OCI-LY1 (cell line): ENCODE measurements at regions not wholly inside any gene's neighbourhood (a gene's known extent, or its start where the extent isn't known, plus 50 kb on each side); places are given as distances from the start of the nearest gene placed in this dataset.
"Not testable (repeated sequence)": the region's sequence is repeated elsewhere in the genome, so short reads cannot be mapped to it uniquely, and the experiment has no call there.

Experiments used
- H2AFZ ChIP-seq: fragments of 200-600 bp; sonication (generic), shearing (Covaris generic); 2 replicates; pipeline ENCODE4 v1.6.0; 2014; ENCODE audit warnings: antibody characterized with exemption, mild to moderate bottlenecking, low read length
- H3F3A ChIP-seq: fragments of 200-600 bp; sonication (generic), shearing (Covaris generic); 2 replicates; pipeline ENCODE4 v1.6.0; 2014; ENCODE audit warnings: mild to moderate bottlenecking, antibody characterized with exemption, low read length, moderate library complexity; ENCODE audit not compliant: insufficient read depth
- H3K27ac ChIP-seq: fragments of 200-600 bp; sonication (generic); 2 replicates; pipeline ENCODE4 v1.5.1; 2014; ENCODE audit warnings: low read length, mixed run types, mild to moderate bottlenecking, low read depth; ENCODE audit not compliant: poor library complexity, severe bottlenecking
- H3K27me3 ChIP-seq: fragments of 200-600 bp; sonication (generic); 2 replicates; pipeline ENCODE4 v1.6.0; 2014; ENCODE audit warnings: antibody characterized with exemption, mild to moderate bottlenecking, low read length, moderate library complexity; ENCODE audit not compliant: insufficient read depth
- H3K36me3 ChIP-seq: fragments of 200-600 bp; sonication (generic); 2 replicates; pipeline ENCODE4 v1.6.1; 2014; ENCODE audit warnings: mild to moderate bottlenecking, antibody characterized with exemption, low read length, moderate library complexity, mixed read lengths; ENCODE audit not compliant: insufficient read depth
- H3K4me1 ChIP-seq: fragments of 200-600 bp; sonication (generic); 2 replicates; pipeline ENCODE4 v1.5.1; 2014; ENCODE audit warnings: mild to moderate bottlenecking, low read length, moderate library complexity; ENCODE audit not compliant: insufficient read depth, severe bottlenecking
- H3K4me2 ChIP-seq: fragments of 200-600 bp; sonication (generic), shearing (Covaris generic); 2 replicates; pipeline ENCODE4 v1.6.1; 2014; ENCODE audit warnings: low read length
- H3K4me3 ChIP-seq: fragments of 200-600 bp; sonication (generic); 2 replicates; pipeline ENCODE4 v1.5.1; 2014; ENCODE audit warnings: low read length, low read depth, mild to moderate bottlenecking, mixed read lengths; ENCODE audit not compliant: poor library complexity, severe bottlenecking
- H3K79me2 ChIP-seq: fragments of 200-600 bp; shearing (Covaris generic); 2 replicates; pipeline ENCODE4 v1.6.1; 2016; ENCODE audit warnings: mixed run types, low read length, mixed read lengths; ENCODE audit not compliant: insufficient read depth
- H3K9ac ChIP-seq: fragments of 200-600 bp; sonication (generic), shearing (Covaris generic); 2 replicates; pipeline ENCODE4 v1.6.1; 2014; ENCODE audit warnings: mild to moderate bottlenecking, low read length, mixed read lengths
- H3K9me2 ChIP-seq: fragments of 200-600 bp; sonication (generic), shearing (Covaris generic); 2 replicates; pipeline ENCODE4 v1.6.1; 2014; ENCODE audit warnings: low read depth, mild to moderate bottlenecking, low read length, mixed read lengths
- H3K9me3 ChIP-seq: fragments of 200-600 bp; shearing (Covaris generic); 2 replicates; pipeline ENCODE4 v1.6.1; 2014; ENCODE audit warnings: low read length, mixed read lengths
- H4K20me1 ChIP-seq: fragments of 200-600 bp; sonication (generic), shearing (Covaris generic); 2 replicates; pipeline ENCODE4 v1.6.0; 2016; ENCODE audit warnings: mild to moderate bottlenecking, low read length; ENCODE audit not compliant: insufficient read depth
- CTCF ChIP-seq: fragments of 200-600 bp; sonication (generic), shearing (Covaris generic); IDR thresholded peaks from 2 replicates; pipeline ENCODE4 v1.5.1; 2017; ENCODE audit warnings: mild to moderate bottlenecking, antibody characterized with exemption, low read length, moderate library complexity, mixed read lengths
- EZH2 ChIP-seq: fragments of 200-600 bp; sonication (generic), shearing (Covaris generic); IDR thresholded peaks from 2 replicates; pipeline ENCODE4 v1.8.0; 2017; ENCODE audit warnings: borderline replicate concordance, mixed run types, mild to moderate bottlenecking, antibody characterized with exemption, low read length, moderate library complexity, mixed read lengths

GRCh38 chr4:53886090-53886489 lies 178.3 kb downstream of the CHIC2 start:
- TF ChIP-seq CTCF (no peak), EZH2 (no peak)
- H2AFZ ChIP-seq, result no peak overlapping the region
- H3K9ac ChIP-seq, result no peak overlapping the region
- no peak overlapping the region for H3K27ac ChIP-seq
- no peaks in the 10 kb centered on the region for H3K4me1 ChIP-seq
- no peaks in the 10 kb centered on the region for H3K9me2 ChIP-seq
- no peaks in the 10 kb centered on the region for H4K20me1 ChIP-seq
- no peaks in the 10 kb centered on the region for H3K36me3 ChIP-seq
- H3K27me3 ChIP-seq, result no peaks in the 10 kb centered on the region; the same call in 1 of the 2 replicates
- no peaks in the 10 kb centered on the region for H3F3A ChIP-seq
- H3K79me2 ChIP-seq, result no peaks in the 10 kb centered on the region
- no peak overlapping the region for H3K4me2 ChIP-seq
- H3K9me3 ChIP-seq, result no peaks in the 10 kb centered on the region
- H3K4me3 ChIP-seq, result no peak overlapping the region

GRCh38 chr4:53885668-53886067 lies 178.7 kb downstream of the CHIC2 start:
- Histone ChIP-seq H4K20me1 (no peaks in the 10 kb centered on the region), H3K4me2 (no peak overlapping the region), H3F3A (no peaks in the 10 kb centered on the region), H3K9me3 (no peaks in the 10 kb centered on the region), H3K36me3 (no peaks in the 10 kb centered on the region), H3K27me3 (no peaks in the 10 kb centered on the region; the same call in 1 of the 2 replicates), H3K79me2 (no peaks in the 10 kb centered on the region), H2AFZ (no peak overlapping the region), H3K4me1 (no peaks in the 10 kb centered on the region), H3K9me2 (no peaks in the 10 kb centered on the region), H3K27ac (no peak overlapping the region), H3K4me3 (no peak overlapping the region), H3K9ac (no peak overlapping the region)
- TF ChIP-seq EZH2 (no peak), CTCF (no peak)

- not testable (repeated sequence) for H3K4me1 ChIP-seq, H3K9me2 ChIP-seq, H4K20me1 ChIP-seq, H3K36me3 ChIP-seq, H3K9ac ChIP-seq, H3K79me2 ChIP-seq, H3K4me2 ChIP-seq, H3K27me3 ChIP-seq, H3K27ac ChIP-seq, H3K9me3 ChIP-seq, H3K4me3 ChIP-seq, H3F3A ChIP-seq, H2AFZ ChIP-seq
These were observed 187.3 kb downstream of the CHIC2 start for GRCh38 chr4:53877096-53877495.

- no peak overlapping the region for H3K9ac ChIP-seq
- no peaks in the 10 kb centered on the region for H3F3A ChIP-seq
- H3K36me3 ChIP-seq, result no peaks in the 10 kb centered on the region
- no peak for TF ChIP-seq CTCF
- no peak for TF ChIP-seq EZH2
- no peaks in the 10 kb centered on the region for H3K4me1 ChIP-seq
- peaks cover 4% of the 10 kb centered on the region; the same call in 1 of the 2 replicates for H3K27me3 ChIP-seq
- no peak overlapping the region for H3K4me2 ChIP-seq
- no peaks in the 10 kb centered on the region for H3K79me2 ChIP-seq
- no peak overlapping the region for H2AFZ ChIP-seq
- no peak overlapping the region for H3K4me3 ChIP-seq
- H3K9me3 ChIP-seq, result no peaks in the 10 kb centered on the region
- no peaks in the 10 kb centered on the region for H4K20me1 ChIP-seq
- H3K9me2 ChIP-seq, result no peaks in the 10 kb centered on the region
- H3K27ac ChIP-seq, result no peak overlapping the region
These were observed 198.3 kb downstream of the CHIC2 start for GRCh38 chr4:53866055-53866454.
